Transverse colon (tissue), 4 donors: ENCODE measurements at regions not wholly inside any gene's neighbourhood (a gene's known extent, or its start where the extent isn't known, plus 50 kb on each side); places are given as distances from the start of the nearest gene placed in this dataset.

Experiments
- CTCF ChIP-seq, 5 experiments: fragments of 200-600 bp in 3 of 5; fragments of 450-650 bp in 2 of 5; sonication (generic) in 3 of 5; IDR thresholded peaks; 1 replicate in 2 of 5; 2 replicates in 3 of 5; pipeline ENCODE4 v1.5.1; 2016 to 2017; ENCODE audit warnings: antibody characterized with exemption in 5 of 5, inconsistent platforms in 3 of 5, mild to moderate bottlenecking in 2 of 5, moderate library complexity in 1 of 5
- EP300 ChIP-seq: sonication (generic); formaldehyde crosslinking; IDR thresholded peaks from one replicate; pipeline ENCODE4 v1.6.1; 2017; ENCODE audit warnings: antibody characterized with exemption, low read depth
- POLR2AphosphoS5 ChIP-seq, 3 donors: sonication (generic); formaldehyde crosslinking; IDR thresholded peaks; one replicate each; pipeline ENCODE4 v1.6.1; 2016; ENCODE audit warnings: antibody characterized with exemption in 3 of 3

- TF ChIP-seq CTCF (IDR thresholded peaks at IDR 0.05) (no peak), EP300 (no peak), POLR2AphosphoS5 (IDR thresholded peaks at IDR 0.05) (no peak)
Measured at GRCh38 chr7:110375068-110375467, 715.9 kb upstream of the LRRN3 start.
